Brain microvascular endothelial cell (primary cell): ENCODE measurements at regions not wholly inside any gene's neighbourhood (a gene's known extent, or its start where the extent isn't known, plus 50 kb on each side); places are given as distances from the start of the nearest gene placed in this dataset.

Source experiments
- DNase-seq: peaks from one replicate; pipeline ENCODE4 v3.0.0-alpha.2; 2020
- H3K27ac ChIP-seq: fragments of 250-450 bp; sonication (Bioruptor Pico); 2 replicates; pipeline ENCODE4 v1.5.1; 2020; ENCODE audit warnings: mild to moderate bottlenecking, moderate library complexity
- H3K27me3 ChIP-seq: fragments of 250-450 bp; sonication (Bioruptor Pico); replicated peaks from 2 replicates; pipeline ENCODE4 v1.5.1; 2020; ENCODE audit warnings: mild to moderate bottlenecking
- H3K36me3 ChIP-seq: fragments of 250-450 bp; sonication (Bioruptor Pico); replicated peaks from 2 replicates; pipeline ENCODE4 v1.5.1; 2020; ENCODE audit warnings: mild to moderate bottlenecking
- H3K4me3 ChIP-seq: 2 replicates; pipeline ENCODE4 v1.5.1; 2011; ENCODE audit warnings: low read depth, mild to moderate bottlenecking, control low read depth, low read length, moderate library complexity
- in situ Hi-C: cut with HindIII; loops from 2 replicates; pipeline ENCODE4 v1.10.0; 2017; ENCODE audit warnings: low sequenced_read_pairs, low pct_ligation_motif_present
- TF ChIP-seq, protein P1 (sequence below): IDR thresholded peaks from 2 replicates; pipeline ENCODE4 v1.5.1; 2011; ENCODE audit warnings: low read depth, mild to moderate bottlenecking, moderate library complexity, low read length, control low read depth, inconsistent platforms; ENCODE audit errors: missing control alignments

DNA sequence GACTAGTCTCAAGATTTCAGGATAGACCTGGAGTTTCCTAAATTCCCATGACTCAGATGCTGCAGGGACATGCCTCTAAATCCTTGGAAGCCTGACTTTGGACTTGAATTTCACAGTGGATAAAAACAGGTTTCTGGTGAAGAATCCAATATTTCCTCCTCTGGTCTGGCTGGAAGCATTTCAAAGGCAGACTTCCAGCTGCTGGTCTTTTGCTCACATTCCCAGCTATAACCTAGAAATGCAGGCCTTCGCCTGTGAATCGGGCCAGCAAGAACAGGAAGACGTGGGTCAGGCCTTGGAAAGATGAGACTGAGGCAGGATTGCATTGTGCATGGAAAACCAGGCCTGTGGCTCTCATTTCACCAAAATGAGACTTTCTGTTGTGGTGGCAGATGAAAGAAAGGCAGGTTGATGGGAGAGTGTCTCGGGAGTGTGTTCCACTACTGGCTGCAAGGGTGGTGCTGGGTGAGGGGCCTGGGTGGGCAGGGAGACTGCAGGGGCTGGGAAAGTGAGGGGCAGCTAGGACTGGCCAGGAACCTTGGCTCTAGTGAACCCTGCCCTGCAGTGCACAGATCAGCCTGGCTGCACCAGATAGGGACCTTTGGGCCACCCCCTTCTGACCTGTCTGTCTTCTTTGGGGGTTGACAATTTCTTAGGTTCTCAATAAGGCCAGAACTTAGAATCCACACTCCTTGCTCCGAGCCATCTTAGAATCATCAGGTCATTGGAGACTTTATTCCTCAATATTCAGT is 488.8 kb upstream of the MKI67 start:
- Histone ChIP-seq H3K36me3 (no peaks in the 10 kb centered on the region), H3K4me3 (no peak overlapping the region), H3K27me3 (no peaks in the 10 kb centered on the region), H3K27ac (no peak overlapping the region)
- DNase-seq, result no peak
- in situ Hi-C loops, result no loop called here
- TF ChIP-seq, protein P1, sequence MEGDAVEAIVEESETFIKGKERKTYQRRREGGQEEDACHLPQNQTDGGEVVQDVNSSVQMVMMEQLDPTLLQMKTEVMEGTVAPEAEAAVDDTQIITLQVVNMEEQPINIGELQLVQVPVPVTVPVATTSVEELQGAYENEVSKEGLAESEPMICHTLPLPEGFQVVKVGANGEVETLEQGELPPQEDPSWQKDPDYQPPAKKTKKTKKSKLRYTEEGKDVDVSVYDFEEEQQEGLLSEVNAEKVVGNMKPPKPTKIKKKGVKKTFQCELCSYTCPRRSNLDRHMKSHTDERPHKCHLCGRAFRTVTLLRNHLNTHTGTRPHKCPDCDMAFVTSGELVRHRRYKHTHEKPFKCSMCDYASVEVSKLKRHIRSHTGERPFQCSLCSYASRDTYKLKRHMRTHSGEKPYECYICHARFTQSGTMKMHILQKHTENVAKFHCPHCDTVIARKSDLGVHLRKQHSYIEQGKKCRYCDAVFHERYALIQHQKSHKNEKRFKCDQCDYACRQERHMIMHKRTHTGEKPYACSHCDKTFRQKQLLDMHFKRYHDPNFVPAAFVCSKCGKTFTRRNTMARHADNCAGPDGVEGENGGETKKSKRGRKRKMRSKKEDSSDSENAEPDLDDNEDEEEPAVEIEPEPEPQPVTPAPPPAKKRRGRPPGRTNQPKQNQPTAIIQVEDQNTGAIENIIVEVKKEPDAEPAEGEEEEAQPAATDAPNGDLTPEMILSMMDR, result no peak

DNA sequence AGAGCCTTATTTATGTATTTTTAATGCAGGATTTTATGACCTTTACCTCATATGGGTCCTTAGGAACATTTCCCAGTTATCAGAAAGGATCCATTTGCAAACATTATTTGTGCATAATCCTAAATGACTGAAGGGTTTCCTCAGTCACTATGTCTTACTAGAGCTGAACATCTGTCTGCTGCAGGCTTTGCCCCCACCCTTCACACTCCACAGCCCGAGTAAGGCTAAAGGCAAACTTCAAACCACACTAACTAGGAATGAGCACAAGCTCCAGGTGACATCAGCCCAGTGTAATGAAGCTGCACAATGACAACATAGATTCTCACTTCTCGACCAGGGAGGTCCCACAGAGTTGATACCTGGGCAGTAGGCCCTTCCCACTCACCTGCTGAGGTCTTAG is 491.3 kb upstream of the MKI67 start:
- in situ Hi-C loops, result no loop called here
- DNase-seq, result no peak

DNA sequence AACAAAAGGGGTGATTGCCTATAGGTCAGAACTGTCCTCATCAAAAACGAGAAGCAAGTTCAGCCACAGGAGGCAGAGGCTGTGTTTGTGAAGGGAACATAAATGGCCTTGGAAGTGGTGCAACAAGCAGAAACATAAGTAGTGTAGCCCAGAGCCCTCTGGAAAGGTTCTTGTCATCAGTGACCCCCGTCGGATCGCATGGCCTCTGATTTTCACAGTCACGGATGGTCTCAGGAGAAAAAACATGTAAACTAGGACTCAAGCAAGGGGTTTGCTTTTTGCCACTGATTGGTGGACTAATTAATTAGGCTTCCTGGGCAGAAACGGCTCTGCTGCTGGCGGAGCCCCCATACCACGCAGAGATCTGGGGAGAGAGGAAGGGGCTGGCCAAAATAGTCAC is 496.5 kb upstream of the MKI67 start:
- no peak for DNase-seq
- Histone ChIP-seq H3K27me3 (no peaks in the 10 kb centered on the region), H3K27ac (no peak overlapping the region), H3K4me3 (no peak overlapping the region), H3K36me3 (no peaks in the 10 kb centered on the region)
- in situ Hi-C loops, result no loop called here
- TF ChIP-seq, protein P1, result no peak

More for the DNA sequence above, 491.3 kb upstream of the MKI67 start:
- TF ChIP-seq, protein P1, result no peak
- H3K4me3 ChIP-seq, result no peak overlapping the region
- no peak overlapping the region for H3K27ac ChIP-seq
- no peaks in the 10 kb centered on the region for H3K36me3 ChIP-seq
- no peaks in the 10 kb centered on the region for H3K27me3 ChIP-seq

DNA sequence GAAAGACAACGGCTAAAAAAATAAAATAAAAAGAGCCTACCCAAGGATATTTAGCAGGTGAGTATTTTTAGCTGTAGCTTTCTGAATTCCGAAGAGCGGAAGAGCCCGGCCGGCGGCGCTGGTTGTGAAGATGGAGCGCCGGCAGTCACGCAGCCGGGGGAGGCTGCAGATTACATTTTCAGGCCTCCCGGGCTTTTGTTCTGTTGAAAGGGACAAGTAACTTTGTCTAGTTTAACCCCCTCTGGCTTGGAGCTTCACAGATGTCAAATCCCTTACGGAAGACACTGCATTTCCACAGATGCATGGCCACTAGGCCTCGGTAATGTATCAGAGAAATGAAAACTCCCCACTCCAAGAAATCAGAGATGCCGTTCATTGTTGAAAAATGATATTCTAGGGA is 497.6 kb upstream of the MKI67 start:
- no peak for DNase-seq
- TF ChIP-seq, protein P1, result no peak
- Histone ChIP-seq H3K27ac (no peak overlapping the region), H3K4me3 (no peak overlapping the region), H3K36me3 (no peaks in the 10 kb centered on the region), H3K27me3 (no peaks in the 10 kb centered on the region)
- in situ Hi-C loops, result no loop called here

DNA sequence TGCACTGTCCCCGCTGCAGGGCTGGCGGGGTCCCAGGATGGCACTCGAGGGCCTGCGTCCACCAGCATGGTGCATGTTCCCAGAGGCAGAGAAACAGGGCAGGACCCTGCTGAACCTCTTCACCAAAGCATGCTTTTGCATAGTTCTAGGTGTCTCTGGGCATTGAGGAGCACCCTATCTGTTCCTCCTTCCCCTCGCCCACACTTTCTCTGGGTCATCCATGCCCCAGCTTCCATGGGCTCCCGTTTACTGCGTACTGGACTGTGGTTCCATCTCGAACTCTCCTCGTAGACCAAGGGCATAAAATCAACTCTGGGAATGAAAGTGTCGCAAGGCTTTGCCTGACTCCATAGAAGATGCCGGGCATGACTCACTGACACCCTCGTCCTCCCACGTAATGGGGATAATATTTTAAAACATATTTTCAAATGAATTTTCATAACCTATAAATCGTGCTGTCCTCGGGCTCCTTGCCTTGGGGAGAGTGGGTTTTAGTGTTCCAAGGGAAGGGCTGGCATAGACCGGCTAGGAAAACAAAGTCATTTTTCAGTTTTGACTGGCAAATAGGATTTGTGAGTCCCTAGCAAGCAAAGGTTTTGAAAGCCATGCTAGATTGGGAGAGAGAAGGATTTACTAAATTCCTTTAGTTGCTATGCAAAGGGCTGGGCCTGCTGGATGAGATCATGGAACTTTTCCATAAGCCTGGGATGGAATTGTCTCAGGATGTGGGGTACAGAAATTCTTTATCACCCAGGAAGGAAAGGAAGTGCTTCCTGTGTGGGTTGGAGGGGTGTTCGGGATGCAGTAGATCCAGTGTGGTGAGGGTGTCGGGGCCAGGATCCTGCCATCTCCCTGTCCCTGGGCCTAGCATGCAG is 498.7 kb upstream of the MKI67 start:
- Histone ChIP-seq H3K36me3 (no peaks in the 10 kb centered on the region), H3K4me3 (no peak overlapping the region), H3K27me3 (no peaks in the 10 kb centered on the region), H3K27ac (no peak overlapping the region)
- DNase-seq, result no peak
- TF ChIP-seq, protein P1, result no peak
- in situ Hi-C loops, result no loop called here
